MM.1S (cell line): ENCODE measurements at regions not wholly inside any gene's neighbourhood (a gene's known extent, or its start where the extent isn't known, plus 50 kb on each side); places are given as distances from the start of the nearest gene placed in this dataset.

Experiments used
- DNase-seq: peaks from one replicate; pipeline ENCODE4 v3.0.0-alpha.2; 2015
- H2AFZ ChIP-seq: fragments of 300-600 bp; sonication (generic); 2 replicates; pipeline ENCODE4 v1.6.0; 2016; ENCODE audit warnings: antibody characterized with exemption, low read length
- H3F3A ChIP-seq: fragments of 300-600 bp; sonication (generic); 2 replicates; pipeline ENCODE4 v1.6.1; 2016; ENCODE audit warnings: mild to moderate bottlenecking, antibody characterized with exemption, low read length, moderate library complexity, mixed read lengths; ENCODE audit not compliant: insufficient read depth
- H3K27ac ChIP-seq: fragments of 300-600 bp; sonication (generic); 2 replicates; pipeline ENCODE4 v1.5.1; 2016; ENCODE audit warnings: mild to moderate bottlenecking, low read length
- H3K27me3 ChIP-seq: fragments of 300-600 bp; sonication (generic); replicated peaks from 2 replicates; pipeline ENCODE4 v1.6.0; 2016; ENCODE audit warnings: low read length; ENCODE audit not compliant: insufficient read depth
- H3K36me3 ChIP-seq: fragments of 300-600 bp; sonication (generic); replicated peaks from 2 replicates; pipeline ENCODE4 v1.6.1; 2016; ENCODE audit warnings: mild to moderate bottlenecking, low read length, mixed read lengths; ENCODE audit not compliant: insufficient read depth
- H3K4me1 ChIP-seq: fragments of 300-600 bp; sonication (generic); 2 replicates; pipeline ENCODE4 v1.6.1; 2016; ENCODE audit warnings: low read length, mixed read lengths
- H3K4me2 ChIP-seq: fragments of 300-600 bp; sonication (generic); 2 replicates; pipeline ENCODE4 v1.6.0; 2016; ENCODE audit warnings: low read depth, low read length
- H3K4me3 ChIP-seq: fragments of 300-600 bp; sonication (generic); 2 replicates; pipeline ENCODE4 v1.5.1; 2016; ENCODE audit warnings: low read length, mixed read lengths
- H3K79me2 ChIP-seq: fragments of 300-600 bp; sonication (generic); 2 replicates; pipeline ENCODE4 v1.6.1; 2016; ENCODE audit warnings: mixed run types, low read length, mixed read lengths
- H3K9ac ChIP-seq: fragments of 300-600 bp; sonication (generic); 2 replicates; pipeline ENCODE4 v1.6.1; 2016; ENCODE audit warnings: low read length, mixed read lengths
- H3K9me2 ChIP-seq: fragments of 300-600 bp; sonication (generic); replicated peaks from 2 replicates; pipeline ENCODE4 v1.6.1; 2016; ENCODE audit warnings: mild to moderate bottlenecking, low read length, mixed read lengths; ENCODE audit not compliant: insufficient read depth
- H3K9me3 ChIP-seq: fragments of 300-600 bp; sonication (generic); replicated peaks from 2 replicates; pipeline ENCODE4 v1.6.1; 2016; ENCODE audit warnings: mild to moderate bottlenecking, low read length, mixed read lengths; ENCODE audit not compliant: insufficient read depth
- H4K20me1 ChIP-seq: fragments of 300-600 bp; sonication (generic); 2 replicates; pipeline ENCODE4 v1.6.1; 2016; ENCODE audit warnings: mild to moderate bottlenecking, low read length, moderate library complexity, mixed read lengths; ENCODE audit not compliant: insufficient read depth
- EZH2 ChIP-seq: fragments of 300-600 bp; sonication (generic); optimal IDR thresholded peaks from 2 replicates; pipeline ENCODE3; 2017; ENCODE audit warnings: low read depth, mild to moderate bottlenecking, antibody characterized with exemption, low read length, mixed read lengths
- EZH2phosphoT487 ChIP-seq: fragments of 300-600 bp; sonication (generic); IDR thresholded peaks from 2 replicates; pipeline ENCODE4 v1.6.1; 2018; ENCODE audit warnings: antibody characterized with exemption, low read length
- TF ChIP-seq, protein P1 (sequence below): fragments of 300-600 bp; sonication (generic); IDR thresholded peaks from 2 replicates; pipeline ENCODE4 v1.5.1; 2016; ENCODE audit warnings: antibody characterized with exemption, low read length, mixed read lengths

DNA sequence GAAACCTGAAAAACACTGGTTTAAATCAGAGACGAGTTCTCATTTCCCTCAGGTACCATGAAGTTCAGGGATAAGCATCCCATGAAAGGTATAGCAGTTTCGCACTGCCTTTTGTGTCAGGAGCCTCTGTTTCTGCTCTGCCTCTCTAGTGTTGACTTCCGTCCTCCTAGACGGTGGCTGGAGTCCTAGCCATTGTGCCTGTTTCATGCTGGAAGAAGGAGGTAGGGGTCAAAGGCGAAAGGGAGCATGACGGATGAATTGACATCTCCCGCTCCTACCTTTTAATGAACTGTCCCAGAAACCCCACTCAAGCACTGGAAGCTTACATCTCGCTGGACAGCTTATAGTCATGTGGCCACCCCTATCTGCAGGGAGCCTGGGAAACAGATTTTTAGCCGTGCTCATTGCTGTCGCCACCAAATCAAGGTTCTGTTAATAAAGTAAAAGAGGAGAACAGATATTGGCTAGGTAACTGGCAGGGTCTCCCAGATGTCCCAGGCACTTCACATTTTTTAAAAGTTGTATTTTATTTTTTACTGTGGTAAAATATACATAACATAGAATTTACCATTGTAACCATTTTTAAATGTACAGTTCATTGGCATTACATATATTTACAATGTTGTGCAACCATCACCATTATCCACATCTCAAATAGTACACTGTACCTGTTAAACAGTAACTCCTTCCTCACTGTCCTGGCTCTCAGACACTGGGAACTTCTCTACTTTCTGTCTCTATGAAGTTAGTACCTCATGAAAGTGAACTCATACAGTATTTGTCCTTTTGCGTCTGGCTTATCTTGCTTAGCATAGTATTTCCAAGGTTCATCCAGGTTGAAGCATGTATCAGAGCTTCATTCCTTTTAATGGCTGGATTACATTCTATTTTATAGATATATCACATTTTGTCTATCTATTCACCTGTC is 55.0 kb upstream of the CTLA4 start:
- no peak for DNase-seq
- Histone ChIP-seq H3K9ac (no peak overlapping the region), H3F3A (peaks cover 6% of the 10 kb centered on the region; the same call in 1 of the 2 replicates), H3K36me3 (no peaks in the 10 kb centered on the region), H3K4me3 (no peak overlapping the region), H3K9me3 (no peaks in the 10 kb centered on the region), H3K27me3 (no peaks in the 10 kb centered on the region), H4K20me1 (no peaks in the 10 kb centered on the region), H2AFZ (no peak overlapping the region), H3K9me2 (no peaks in the 10 kb centered on the region), H3K4me2 (no peak overlapping the region), H3K4me1 (peaks cover 42% of the 10 kb centered on the region), H3K79me2 (no peaks in the 10 kb centered on the region), H3K27ac (no peak overlapping the region)
- no peak for TF ChIP-seq EZH2phosphoT487
- TF ChIP-seq EZH2, result no peak
- TF ChIP-seq, protein P1, sequence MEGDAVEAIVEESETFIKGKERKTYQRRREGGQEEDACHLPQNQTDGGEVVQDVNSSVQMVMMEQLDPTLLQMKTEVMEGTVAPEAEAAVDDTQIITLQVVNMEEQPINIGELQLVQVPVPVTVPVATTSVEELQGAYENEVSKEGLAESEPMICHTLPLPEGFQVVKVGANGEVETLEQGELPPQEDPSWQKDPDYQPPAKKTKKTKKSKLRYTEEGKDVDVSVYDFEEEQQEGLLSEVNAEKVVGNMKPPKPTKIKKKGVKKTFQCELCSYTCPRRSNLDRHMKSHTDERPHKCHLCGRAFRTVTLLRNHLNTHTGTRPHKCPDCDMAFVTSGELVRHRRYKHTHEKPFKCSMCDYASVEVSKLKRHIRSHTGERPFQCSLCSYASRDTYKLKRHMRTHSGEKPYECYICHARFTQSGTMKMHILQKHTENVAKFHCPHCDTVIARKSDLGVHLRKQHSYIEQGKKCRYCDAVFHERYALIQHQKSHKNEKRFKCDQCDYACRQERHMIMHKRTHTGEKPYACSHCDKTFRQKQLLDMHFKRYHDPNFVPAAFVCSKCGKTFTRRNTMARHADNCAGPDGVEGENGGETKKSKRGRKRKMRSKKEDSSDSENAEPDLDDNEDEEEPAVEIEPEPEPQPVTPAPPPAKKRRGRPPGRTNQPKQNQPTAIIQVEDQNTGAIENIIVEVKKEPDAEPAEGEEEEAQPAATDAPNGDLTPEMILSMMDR, result no peak

DNA sequence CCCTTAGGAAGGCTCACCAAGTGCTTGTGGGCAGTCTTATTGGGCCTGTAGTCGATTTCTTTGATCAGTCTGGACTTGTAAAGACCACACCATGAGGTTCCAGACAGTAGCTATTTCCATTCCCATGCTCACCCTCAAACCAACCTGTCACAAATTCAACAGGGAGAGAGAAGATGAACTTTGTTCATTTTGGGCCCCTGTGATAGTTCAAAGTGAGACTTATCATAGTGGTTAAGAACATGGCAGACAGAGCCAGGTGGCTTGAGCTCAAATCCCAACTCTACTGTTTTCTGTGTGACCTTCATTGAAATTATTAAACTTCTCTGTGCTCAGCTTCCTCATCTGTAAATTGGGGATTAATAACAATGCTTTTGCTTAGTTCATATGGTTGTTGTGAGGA is 53.9 kb upstream of the CTLA4 start:
- Histone ChIP-seq H3K36me3 (no peaks in the 10 kb centered on the region), H3F3A (peaks cover 6% of the 10 kb centered on the region; the same call in 1 of the 2 replicates), H3K9me2 (no peaks in the 10 kb centered on the region), H3K4me2 (no peak overlapping the region), H3K4me1 (peaks cover 46% of the 10 kb centered on the region), H3K9me3 (no peaks in the 10 kb centered on the region), H3K79me2 (no peaks in the 10 kb centered on the region), H3K27me3 (no peaks in the 10 kb centered on the region), H3K4me3 (no peak overlapping the region), H3K27ac (no peak overlapping the region), H3K9ac (no peak overlapping the region), H4K20me1 (no peaks in the 10 kb centered on the region), H2AFZ (no peak overlapping the region)
- DNase-seq, result no peak
- no peak for TF ChIP-seq EZH2
- TF ChIP-seq EZH2phosphoT487, result no peak
- TF ChIP-seq, protein P1, result no peak

DNA sequence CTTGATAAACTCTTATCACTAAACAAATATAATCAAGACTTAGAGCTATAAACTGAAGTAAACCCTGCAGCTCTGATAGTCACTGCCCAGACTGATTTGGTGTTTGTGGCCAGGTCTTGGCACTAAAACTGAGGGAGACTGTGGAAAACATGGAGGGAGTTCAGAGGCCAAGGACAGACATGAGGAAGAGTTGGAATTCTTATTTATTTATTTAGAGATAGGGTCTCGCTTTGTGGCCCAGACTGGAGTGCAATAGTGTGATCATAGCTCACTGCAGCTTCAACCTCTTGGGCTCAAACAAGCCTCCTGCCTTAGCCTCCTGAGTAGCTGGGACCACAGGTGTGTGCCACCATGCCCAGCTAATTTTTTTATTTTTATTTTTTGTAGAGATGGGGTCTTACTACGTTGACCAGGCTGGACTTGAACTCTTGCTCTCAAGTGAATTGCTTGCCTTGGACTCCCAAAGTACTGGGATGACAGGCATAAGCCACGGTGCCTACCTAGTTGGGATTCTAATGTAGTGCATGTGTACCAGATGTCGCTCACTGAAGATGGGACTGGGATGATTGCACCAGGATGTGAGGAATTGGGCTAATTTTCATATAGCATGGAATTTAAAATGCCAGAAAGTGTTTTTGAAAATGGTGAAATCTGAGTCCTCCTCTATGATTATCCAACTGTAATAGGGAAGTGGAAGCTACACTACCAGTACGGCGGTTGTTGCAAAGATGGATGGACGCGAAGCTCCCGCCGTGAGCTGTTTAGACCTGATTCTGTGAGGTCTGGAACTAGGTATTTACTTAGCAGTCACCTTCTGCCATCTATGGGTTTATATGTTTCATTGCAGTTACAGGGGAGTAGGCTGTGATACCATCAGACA is 52.7 kb upstream of the CTLA4 start:
- no peaks in the 10 kb centered on the region for H3K36me3 ChIP-seq
- no peak overlapping the region for H3K27ac ChIP-seq
- H3K79me2 ChIP-seq, result no peaks in the 10 kb centered on the region
- no peak overlapping the region for H3K9ac ChIP-seq
- peak overlapping the region; percentile 61 for H3K4me2 ChIP-seq
- no peaks in the 10 kb centered on the region for H3K27me3 ChIP-seq
- no peak for TF ChIP-seq EZH2phosphoT487
- TF ChIP-seq, protein P1, result peak; percentile 90
- TF ChIP-seq EZH2, result no peak
- H3K9me3 ChIP-seq, result no peaks in the 10 kb centered on the region
- H4K20me1 ChIP-seq, result no peaks in the 10 kb centered on the region
- DNase-seq, result peak; percentile 88
- peak overlapping the region; percentile 69 for H2AFZ ChIP-seq
- H3K9me2 ChIP-seq, result no peaks in the 10 kb centered on the region
- H3K4me1 ChIP-seq, result peaks cover 46% of the 10 kb centered on the region
- peaks cover 6% of the 10 kb centered on the region; the same call in 1 of the 2 replicates for H3F3A ChIP-seq
- 0 out of 2 replicates have a peak overlapping the region, but pooled peaks have one; percentile 27 for H3K4me3 ChIP-seq
